ENCODE measurements at regions not wholly inside any gene's neighbourhood (a gene's known extent, or its start where the extent isn't known, plus 50 kb on each side); places are given as distances from the start of the nearest gene placed in this dataset.

GRCh38 chr2:51758081-51758480, 726.1 kb upstream of the NRXN1 start:
- no peak for TF ChIP-seq CTCF (IDR thresholded peaks at IDR 0.05; ENCODE audit: low read depth, low read length)
- Histone ChIP-seq H3K9me3 (no peaks in the 10 kb centered on the region), H3K4me3 (ENCODE audit: low read depth, low read length) (no peak overlapping the region), H3K27me3 (no peaks in the 10 kb centered on the region), H3K36me3 (no peaks in the 10 kb centered on the region), H3K4me1 (no peaks in the 10 kb centered on the region)
- DNase-seq: no peak

- no peak for TF ChIP-seq CTCF (IDR thresholded peaks at IDR 0.05; ENCODE audit: low read depth, low read length)
- H3K27me3 ChIP-seq: no peaks in the 10 kb centered on the region
- H3K9me3 ChIP-seq: no peaks in the 10 kb centered on the region
- H3K4me1 ChIP-seq: no peaks in the 10 kb centered on the region
- H3K36me3 ChIP-seq: no peaks in the 10 kb centered on the region
- DNase-seq: no peak
- no peak overlapping the region for H3K4me3 ChIP-seq (ENCODE audit: low read depth, low read length)
These were observed 702.2 kb upstream of the NRXN1 start for GRCh38 chr2:51734115-51734514.

GRCh38 chr2:51723691-51724090, 691.8 kb upstream of the NRXN1 start:
- no peak for TF ChIP-seq CTCF (IDR thresholded peaks at IDR 0.05; ENCODE audit: low read depth, low read length)
- no peak overlapping the region for H3K4me3 ChIP-seq (ENCODE audit: low read depth, low read length)
- no peaks in the 10 kb centered on the region for H3K27me3 ChIP-seq
- H3K36me3 ChIP-seq: no peaks in the 10 kb centered on the region
- no peaks in the 10 kb centered on the region for H3K4me1 ChIP-seq
- no peaks in the 10 kb centered on the region for H3K9me3 ChIP-seq
- no peak for DNase-seq

- no peak for DNase-seq
- Histone ChIP-seq H3K36me3 (no peaks in the 10 kb centered on the region), H3K4me1 (no peaks in the 10 kb centered on the region), H3K4me3 (ENCODE audit: low read depth, low read length) (no peak overlapping the region), H3K27me3 (no peaks in the 10 kb centered on the region), H3K9me3 (no peaks in the 10 kb centered on the region)
- TF ChIP-seq CTCF (IDR thresholded peaks at IDR 0.05; ENCODE audit: low read depth, low read length): no peak
These were observed 690.4 kb upstream of the NRXN1 start for GRCh38 chr2:51722311-51722710.

GRCh38 chr2:51720826-51721225, 688.9 kb upstream of the NRXN1 start:
- no peaks in the 10 kb centered on the region for H3K27me3 ChIP-seq
- no peak for DNase-seq
- H3K4me1 ChIP-seq: no peaks in the 10 kb centered on the region
- no peak overlapping the region for H3K4me3 ChIP-seq (ENCODE audit: low read depth, low read length)
- no peak for TF ChIP-seq CTCF (IDR thresholded peaks at IDR 0.05; ENCODE audit: low read depth, low read length)
- H3K9me3 ChIP-seq: no peaks in the 10 kb centered on the region
- H3K36me3 ChIP-seq: no peaks in the 10 kb centered on the region

- Histone ChIP-seq H3K27me3 (no peaks in the 10 kb centered on the region), H3K4me3 (ENCODE audit: low read depth, low read length) (no peak overlapping the region), H3K36me3 (no peaks in the 10 kb centered on the region), H3K9me3 (no peaks in the 10 kb centered on the region), H3K4me1 (no peaks in the 10 kb centered on the region)
- TF ChIP-seq CTCF (IDR thresholded peaks at IDR 0.05; ENCODE audit: low read depth, low read length): no peak
- no peak for DNase-seq
These were observed 686.9 kb upstream of the NRXN1 start for GRCh38 chr2:51718881-51719280.

All from BE2C (cell line).